IMR-90 (cell line): ENCODE measurements at regions not wholly inside any gene's neighbourhood (a gene's known extent, or its start where the extent isn't known, plus 50 kb on each side); places are given as distances from the start of the nearest gene placed in this dataset.
"Not testable (repeated sequence)": the region's sequence is repeated elsewhere in the genome, so short reads cannot be mapped to it uniquely, and the experiment has no call there.

ENCODE experiments used
- CHD1 ChIP-seq: IDR thresholded peaks from 2 replicates; pipeline ENCODE4 v1.6.1; 2012; ENCODE audit warnings: low read depth, low read length, improper control_type of control experiment
- CTCF ChIP-seq: conservative IDR thresholded peaks from 2 replicates; pipeline ENCODE4 v1.5.1; 2012; ENCODE audit warnings: mild to moderate bottlenecking, low read depth, low read length, improper control_type of control experiment
- ELK1 ChIP-seq: fragments of 150-350 bp; IDR thresholded peaks from 2 replicates; pipeline ENCODE4 v1.6.1; 2016; ENCODE audit warnings: low read depth, mild to moderate bottlenecking, low read length, moderate library complexity, borderline replicate concordance

GRCh38 chr13:18252848-18253247, 928.8 kb downstream of the TUBA3C start:
- not testable (repeated sequence) for TF ChIP-seq CTCF, CHD1, ELK1
